ENCODE measurements at regions not wholly inside any gene's neighbourhood (a gene's known extent, or its start where the extent isn't known, plus 50 kb on each side); places are given as distances from the start of the nearest gene placed in this dataset.

GRCh38 chr2:189312211-189312610 is 129.1 kb upstream of the WDR75 start:
- TF ChIP-seq EZH2 (IDR thresholded peaks at IDR 0.05; ENCODE audit: low read length) (no peak), CTCF (optimal IDR thresholded peaks at IDR 0.05 in 1 of 3, IDR thresholded peaks at IDR 0.05 in 1 of 3, conservative IDR thresholded peaks at IDR 0.05 in 1 of 3; ENCODE audit: extremely low read depth in 1 of 3, insufficient read depth in 2 of 3, low read length in 3 of 3) (no peak)

Data from keratinocyte (primary cell).